Astrocyte of the cerebellum (primary cell): ENCODE measurements at regions not wholly inside any gene's neighbourhood (a gene's known extent, or its start where the extent isn't known, plus 50 kb on each side); places are given as distances from the start of the nearest gene placed in this dataset.

Experiments used
- DNase-seq: peaks from one replicate; pipeline ENCODE4 v3.0.0-alpha.2; 2011; ENCODE audit warnings: low read depth
- H3K4me3 ChIP-seq: 2 replicates; pipeline ENCODE4 v1.5.1; 2011; ENCODE audit warnings: mild to moderate bottlenecking, low read depth, low read length, moderate library complexity
- in situ Hi-C: cut with HindIII; loops from 2 replicates; pipeline ENCODE4 v1.10.0; 2017; ENCODE audit warnings: low sequenced_read_pairs
- TF ChIP-seq, protein P1 (sequence below): IDR thresholded peaks from 2 replicates; pipeline ENCODE4 v1.5.1; 2012; ENCODE audit warnings: low read length, low read depth, moderate library complexity, mild to moderate bottlenecking; ENCODE audit errors: missing control alignments

DNA sequence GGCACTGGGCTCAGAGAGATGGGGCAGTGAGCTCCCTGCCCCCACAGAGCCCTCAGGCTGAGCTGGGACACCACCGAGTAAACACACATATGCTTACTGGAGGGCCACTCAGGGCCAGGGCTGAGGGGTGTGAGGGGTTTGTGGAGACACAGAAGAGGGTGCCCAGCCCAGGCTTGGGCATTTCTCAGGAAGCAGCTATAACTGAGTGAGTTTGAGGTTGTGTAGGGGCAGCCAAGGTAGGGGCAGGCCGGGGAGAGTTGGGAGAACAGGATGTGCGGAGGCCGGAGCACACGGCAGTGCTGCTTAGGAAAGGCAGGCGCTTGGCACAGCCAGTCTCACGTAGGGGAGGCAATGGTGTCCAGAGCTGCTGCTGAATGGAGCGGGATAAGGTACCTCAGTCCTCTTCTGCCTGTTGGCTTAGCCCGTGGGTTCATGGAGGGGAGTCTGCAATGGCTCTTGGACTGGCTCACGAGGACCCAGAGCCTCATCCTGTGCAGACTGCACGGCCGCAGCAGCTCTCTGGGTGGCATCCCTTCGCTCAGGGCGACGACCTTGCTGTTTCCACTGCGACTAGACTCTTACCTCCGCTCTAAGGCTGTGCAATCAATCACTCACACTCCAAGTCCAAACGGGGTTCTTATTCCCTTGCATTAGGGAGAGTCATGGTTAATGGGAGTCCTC is 466.1 kb upstream of the HS6ST1 start:
- no peak overlapping the region for H3K4me3 ChIP-seq
- in situ Hi-C loops, result no loop called here
- TF ChIP-seq, protein P1, sequence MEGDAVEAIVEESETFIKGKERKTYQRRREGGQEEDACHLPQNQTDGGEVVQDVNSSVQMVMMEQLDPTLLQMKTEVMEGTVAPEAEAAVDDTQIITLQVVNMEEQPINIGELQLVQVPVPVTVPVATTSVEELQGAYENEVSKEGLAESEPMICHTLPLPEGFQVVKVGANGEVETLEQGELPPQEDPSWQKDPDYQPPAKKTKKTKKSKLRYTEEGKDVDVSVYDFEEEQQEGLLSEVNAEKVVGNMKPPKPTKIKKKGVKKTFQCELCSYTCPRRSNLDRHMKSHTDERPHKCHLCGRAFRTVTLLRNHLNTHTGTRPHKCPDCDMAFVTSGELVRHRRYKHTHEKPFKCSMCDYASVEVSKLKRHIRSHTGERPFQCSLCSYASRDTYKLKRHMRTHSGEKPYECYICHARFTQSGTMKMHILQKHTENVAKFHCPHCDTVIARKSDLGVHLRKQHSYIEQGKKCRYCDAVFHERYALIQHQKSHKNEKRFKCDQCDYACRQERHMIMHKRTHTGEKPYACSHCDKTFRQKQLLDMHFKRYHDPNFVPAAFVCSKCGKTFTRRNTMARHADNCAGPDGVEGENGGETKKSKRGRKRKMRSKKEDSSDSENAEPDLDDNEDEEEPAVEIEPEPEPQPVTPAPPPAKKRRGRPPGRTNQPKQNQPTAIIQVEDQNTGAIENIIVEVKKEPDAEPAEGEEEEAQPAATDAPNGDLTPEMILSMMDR, result no peak
- no peak for DNase-seq

DNA sequence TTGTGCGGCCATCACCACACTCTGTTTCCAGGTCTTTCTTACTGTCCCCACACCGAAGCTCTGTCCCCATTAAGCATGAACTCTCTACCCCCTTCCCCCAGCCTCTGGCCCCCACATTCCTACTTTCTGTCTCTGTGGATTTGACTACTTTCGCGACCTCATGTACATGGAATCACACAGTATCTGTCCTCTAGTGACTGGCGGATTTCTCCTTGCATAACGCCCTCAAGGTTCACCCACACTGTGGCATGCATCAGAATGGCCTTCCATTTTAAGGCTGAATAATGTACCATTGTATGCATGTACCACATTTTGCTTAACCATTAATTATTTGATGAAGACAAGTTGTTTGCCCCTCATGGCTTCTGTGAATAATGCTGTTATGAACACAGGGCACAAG is 467.6 kb upstream of the HS6ST1 start:
- no peak overlapping the region for H3K4me3 ChIP-seq
- TF ChIP-seq, protein P1, result no peak
- in situ Hi-C loops, result no loop called here
- DNase-seq, result no peak

DNA sequence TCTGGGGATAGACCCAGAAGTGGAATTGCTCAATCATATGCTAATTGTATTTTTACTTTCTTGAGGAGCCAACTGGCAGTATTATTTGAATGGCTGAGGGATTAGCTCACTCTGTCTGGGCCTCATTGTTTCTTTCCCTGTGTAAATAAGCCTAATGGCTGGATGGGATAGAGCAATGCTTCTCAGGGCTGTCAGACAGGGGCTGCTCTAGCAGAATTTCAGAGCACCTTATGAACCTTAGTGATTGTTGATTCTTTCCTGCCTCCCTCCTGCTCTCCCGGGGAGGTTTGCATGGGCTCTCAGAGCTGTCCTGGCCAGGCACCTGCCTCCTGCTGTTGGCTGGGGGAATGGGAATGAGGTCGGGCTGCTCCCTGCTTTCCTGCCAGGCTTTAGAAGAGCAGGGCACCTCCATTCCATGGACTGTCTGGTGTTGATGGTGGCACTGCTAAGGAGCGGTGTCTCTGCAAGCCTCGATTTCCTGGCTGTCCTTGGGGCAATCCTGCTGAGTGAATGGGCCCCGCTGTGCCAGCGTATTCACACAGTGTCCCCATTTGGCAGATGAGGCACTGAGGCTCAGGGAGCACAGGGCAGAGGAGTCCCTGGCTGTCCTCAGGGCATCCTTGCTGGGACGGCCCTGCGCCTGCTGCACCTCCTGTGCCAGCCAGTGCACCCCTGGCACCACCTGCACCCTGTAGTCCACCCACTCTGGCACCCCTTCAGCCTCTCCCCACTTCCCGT is 468.2 kb upstream of the HS6ST1 start:
- peak; percentile 12 for DNase-seq
- TF ChIP-seq, protein P1, result no peak
- H3K4me3 ChIP-seq, result no peak overlapping the region
- in situ Hi-C loops, result no loop called here

DNA sequence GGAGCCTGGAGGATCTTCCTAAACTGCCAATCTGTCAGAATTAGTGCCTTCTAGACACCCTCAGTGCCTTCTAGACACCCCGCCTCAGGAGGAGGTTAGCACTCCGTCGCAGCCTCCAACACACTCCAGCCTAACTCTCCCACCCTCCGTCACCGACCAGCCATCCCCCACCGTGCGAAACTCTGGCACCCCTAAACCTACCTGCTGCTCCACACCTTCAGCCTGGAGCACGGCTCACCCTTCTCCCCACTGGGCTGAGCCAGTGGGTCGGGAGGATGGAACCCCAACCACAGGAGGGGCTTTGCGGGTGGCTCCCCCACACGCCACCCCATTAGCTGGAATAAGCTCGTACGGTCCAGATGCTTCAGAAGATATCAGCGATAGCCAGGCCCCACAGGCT is 468.9 kb upstream of the HS6ST1 start:
- no peak for DNase-seq
- H3K4me3 ChIP-seq, result no peak overlapping the region
- in situ Hi-C loops, result no loop called here
- TF ChIP-seq, protein P1, result no peak

DNA sequence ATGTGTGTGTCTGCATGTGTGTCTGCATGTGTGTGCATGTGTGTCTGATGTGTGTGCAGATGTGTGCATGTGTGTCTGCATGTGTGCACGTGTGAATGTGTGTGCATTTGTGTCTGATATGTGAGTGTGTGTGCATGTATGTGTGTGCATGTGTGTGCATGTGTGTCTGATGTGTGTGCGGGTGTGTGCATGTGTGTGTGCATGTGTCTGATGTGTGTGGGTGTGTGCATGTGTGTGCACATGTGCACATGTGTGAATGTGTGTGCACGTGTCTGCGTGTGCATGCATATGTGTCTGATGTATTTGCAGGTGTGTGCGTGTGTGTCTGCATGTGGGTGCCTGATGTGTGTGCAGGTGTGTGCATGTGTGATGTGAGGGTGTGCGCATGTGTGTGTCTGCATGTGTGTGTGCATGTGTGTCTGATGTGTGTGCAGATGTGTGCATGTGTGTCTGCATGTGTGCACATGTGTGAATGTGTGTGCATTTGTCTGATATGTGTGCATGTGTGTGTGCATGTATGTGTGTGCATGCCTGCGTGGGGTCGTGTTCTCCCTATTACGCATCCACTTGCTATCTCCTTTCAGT is 470.1 kb upstream of the HS6ST1 start:
- TF ChIP-seq, protein P1, result no peak
- DNase-seq, result no peak
- in situ Hi-C loops, result no loop called here
- no peak overlapping the region for H3K4me3 ChIP-seq

DNA sequence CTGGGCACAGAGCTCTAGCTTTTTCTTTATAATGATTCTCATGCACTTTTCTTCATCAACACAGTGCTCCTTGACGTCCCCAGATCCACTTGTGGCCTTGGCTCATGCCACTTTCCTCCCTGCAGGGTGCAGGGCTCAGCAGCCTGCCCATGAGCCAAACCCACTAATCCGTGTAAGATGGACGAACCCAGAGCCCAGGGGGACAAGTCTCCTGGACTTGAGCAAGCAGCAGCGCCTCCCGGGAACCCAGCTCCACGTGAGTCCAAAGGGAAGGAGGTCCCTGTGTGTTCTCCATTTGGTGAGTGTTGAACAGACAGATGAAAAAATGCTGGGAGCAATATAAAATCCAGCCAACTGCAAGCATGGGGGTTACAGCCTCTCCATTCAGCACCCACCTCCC is 470.6 kb upstream of the HS6ST1 start:
- TF ChIP-seq, protein P1, result no peak
- DNase-seq, result no peak

More for the DNA sequence above, 470.6 kb upstream of the HS6ST1 start:
- in situ Hi-C loops, result no loop called here
- no peak overlapping the region for H3K4me3 ChIP-seq
